NCI-H226 (cell line): ENCODE measurements at regions not wholly inside any gene's neighbourhood (a gene's known extent, or its start where the extent isn't known, plus 50 kb on each side); places are given as distances from the start of the nearest gene placed in this dataset.

Experiments used
- DNase-seq: peaks from one replicate; pipeline ENCODE4 v3.0.0-alpha.2; 2015

GRCh38 chr18:27685807-27686412 is 491.0 kb downstream of the CDH2 start:
- DNase-seq = peak; percentile 18

- no peak for DNase-seq
Measured at GRCh38 chr18:27685091-27685490, 491.8 kb downstream of the CDH2 start.

- DNase-seq = no peak
Measured at GRCh38 chr18:27674411-27674810, 489.3 kb upstream of the CHST9 start.

GRCh38 chr18:27673861-27674260 is 488.8 kb upstream of the CHST9 start:
- DNase-seq = no peak

- DNase-seq = no peak
Measured at GRCh38 chr18:27668158-27668557, 483.1 kb upstream of the CHST9 start.

GRCh38 chr18:27667064-27667463 is 482.0 kb upstream of the CHST9 start:
- DNase-seq = no peak

GRCh38 chr18:27666016-27666415 is 480.9 kb upstream of the CHST9 start:
- DNase-seq = no peak

GRCh38 chr18:27665264-27665799 is 480.2 kb upstream of the CHST9 start:
- no peak for DNase-seq

GRCh38 chr18:27662949-27663348 is 477.8 kb upstream of the CHST9 start:
- DNase-seq = no peak

GRCh38 chr18:27662537-27662936 is 477.4 kb upstream of the CHST9 start:
- no peak for DNase-seq

GRCh38 chr18:27661320-27662018 is 476.4 kb upstream of the CHST9 start:
- no peak for DNase-seq

GRCh38 chr18:27656905-27657304 is 471.8 kb upstream of the CHST9 start:
- no peak for DNase-seq

- DNase-seq = peak; percentile 33
Measured at GRCh38 chr18:27656167-27656778, 471.2 kb upstream of the CHST9 start.

- DNase-seq = no peak
Measured at GRCh38 chr18:27653247-27653646, 468.1 kb upstream of the CHST9 start.

GRCh38 chr18:27652480-27653121 is 467.5 kb upstream of the CHST9 start:
- no peak for DNase-seq

- no peak for DNase-seq
Measured at GRCh38 chr18:27649621-27650020, 464.5 kb upstream of the CHST9 start.

GRCh38 chr18:27645929-27646328 is 460.8 kb upstream of the CHST9 start:
- peak; percentile 24 for DNase-seq

GRCh38 chr18:27636576-27637085 is 451.5 kb upstream of the CHST9 start:
- no peak for DNase-seq

- DNase-seq = no peak
Measured at GRCh38 chr18:27632706-27633105, 447.6 kb upstream of the CHST9 start.

GRCh38 chr18:27627927-27628326 is 442.8 kb upstream of the CHST9 start:
- DNase-seq = peak; percentile 16

- no peak for DNase-seq
Measured at GRCh38 chr18:27621236-27621890, 436.3 kb upstream of the CHST9 start.

GRCh38 chr18:27619906-27620305 is 434.8 kb upstream of the CHST9 start:
- no peak for DNase-seq
